GM23338 (cell line): ENCODE measurements at regions not wholly inside any gene's neighbourhood (a gene's known extent, or its start where the extent isn't known, plus 50 kb on each side); places are given as distances from the start of the nearest gene placed in this dataset.
"Not testable (repeated sequence)": the region's sequence is repeated elsewhere in the genome, so short reads cannot be mapped to it uniquely, and the experiment has no call there.

ENCODE experiments used
- CREB1 ChIP-seq: fragments of 250-450 bp; sonication (Bioruptor Pico); IDR thresholded peaks from 2 replicates; pipeline ENCODE4 v1.5.0; 2020; ENCODE audit warnings: low read depth, mild to moderate bottlenecking, moderate library complexity
- EZH2 ChIP-seq: fragments of 200-600 bp; sonication (generic); IDR thresholded peaks from one replicate; pipeline ENCODE4 v1.8.0; 2017; ENCODE audit warnings: antibody characterized with exemption, mild to moderate bottlenecking, low read depth; ENCODE audit not compliant: unreplicated experiment
- EZH2phosphoT487 ChIP-seq: fragments of 200-600 bp; sonication (generic); IDR thresholded peaks from one replicate; pipeline ENCODE4 v1.8.1; 2018; ENCODE audit warnings: antibody characterized with exemption; ENCODE audit not compliant: unreplicated experiment
- JUNB ChIP-seq: IDR thresholded peaks from one replicate; pipeline ENCODE4 v1.6.1; 2016; ENCODE audit warnings: antibody characterized with exemption; ENCODE audit not compliant: unreplicated experiment
- NANOG ChIP-seq: IDR thresholded peaks from 2 replicates; pipeline ENCODE4 v1.6.1; 2016; ENCODE audit warnings: antibody characterized with exemption, borderline replicate concordance
- POLR2AphosphoS5 ChIP-seq: IDR thresholded peaks from 2 replicates; pipeline ENCODE4 v1.6.1; 2016; ENCODE audit warnings: antibody characterized with exemption, low read depth
- ZNF114 ChIP-seq: fragments of 250-450 bp; sonication (Bioruptor Pico); IDR thresholded peaks from 2 replicates; pipeline ENCODE4 v1.5.0; 2020; ENCODE audit warnings: mild to moderate bottlenecking, moderate library complexity
- ZNF331 ChIP-seq: fragments of 250-450 bp; sonication (Bioruptor Pico); IDR thresholded peaks from 2 replicates; pipeline ENCODE4 v1.5.0; 2020; ENCODE audit warnings: low read depth, mild to moderate bottlenecking, moderate library complexity
- TF ChIP-seq, protein P1 (sequence below), 2 experiments: fragments of 200-600 bp in 1 of 2; sonication (generic) in 1 of 2; conservative IDR thresholded peaks; 2 replicates each; pipeline versions ENCODE4 v1.5.1 to v1.6.1; 2016 to 2017; ENCODE audit warnings: antibody characterized with exemption in 2 of 2, low read depth in 2 of 2, mild to moderate bottlenecking in 2 of 2, moderate library complexity in 1 of 2
- TF ChIP-seq, protein P2 (sequence below): IDR thresholded peaks from one replicate; pipeline ENCODE4 v1.6.1; 2018; ENCODE audit warnings: antibody characterized with exemption; ENCODE audit not compliant: unreplicated experiment

DNA sequence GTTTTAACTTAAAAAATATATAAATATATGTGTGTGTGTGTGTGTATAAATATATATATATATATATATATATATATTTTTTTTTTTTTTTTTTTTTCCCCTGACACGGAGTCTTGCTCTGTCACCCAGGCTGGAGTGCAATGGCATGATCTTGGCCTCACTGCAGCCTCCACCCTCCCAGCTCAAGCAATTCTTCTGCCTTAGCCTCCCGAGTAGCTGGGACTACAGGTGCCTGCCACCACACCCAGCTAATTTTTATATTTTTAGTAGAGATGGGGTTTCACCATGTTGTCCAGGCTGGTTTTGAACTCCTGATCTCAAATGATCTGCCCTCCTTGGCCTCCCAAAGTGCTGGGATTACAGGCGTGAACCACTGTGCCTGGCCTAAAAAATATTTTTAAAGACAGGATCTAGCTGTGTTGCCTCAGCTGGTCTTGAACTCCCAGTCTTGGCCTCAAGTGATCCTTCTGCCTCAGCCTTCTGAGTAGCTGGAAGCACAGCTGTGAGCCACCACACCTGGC lies 243.9 kb downstream of the GOLGA6L6 start:
- TF ChIP-seq, protein P1, sequence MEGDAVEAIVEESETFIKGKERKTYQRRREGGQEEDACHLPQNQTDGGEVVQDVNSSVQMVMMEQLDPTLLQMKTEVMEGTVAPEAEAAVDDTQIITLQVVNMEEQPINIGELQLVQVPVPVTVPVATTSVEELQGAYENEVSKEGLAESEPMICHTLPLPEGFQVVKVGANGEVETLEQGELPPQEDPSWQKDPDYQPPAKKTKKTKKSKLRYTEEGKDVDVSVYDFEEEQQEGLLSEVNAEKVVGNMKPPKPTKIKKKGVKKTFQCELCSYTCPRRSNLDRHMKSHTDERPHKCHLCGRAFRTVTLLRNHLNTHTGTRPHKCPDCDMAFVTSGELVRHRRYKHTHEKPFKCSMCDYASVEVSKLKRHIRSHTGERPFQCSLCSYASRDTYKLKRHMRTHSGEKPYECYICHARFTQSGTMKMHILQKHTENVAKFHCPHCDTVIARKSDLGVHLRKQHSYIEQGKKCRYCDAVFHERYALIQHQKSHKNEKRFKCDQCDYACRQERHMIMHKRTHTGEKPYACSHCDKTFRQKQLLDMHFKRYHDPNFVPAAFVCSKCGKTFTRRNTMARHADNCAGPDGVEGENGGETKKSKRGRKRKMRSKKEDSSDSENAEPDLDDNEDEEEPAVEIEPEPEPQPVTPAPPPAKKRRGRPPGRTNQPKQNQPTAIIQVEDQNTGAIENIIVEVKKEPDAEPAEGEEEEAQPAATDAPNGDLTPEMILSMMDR (conservative IDR thresholded peaks at IDR 0.05; ENCODE audit: low read depth in 2 of 2): not testable (repeated sequence)
- not testable (repeated sequence) for TF ChIP-seq POLR2AphosphoS5; JUNB; EZH2phosphoT487; EZH2; ZNF114 (CRISPR knock-in tag); ZNF331 (CRISPR knock-in tag); NANOG; CREB1 (CRISPR knock-in tag)
- TF ChIP-seq, protein P2, sequence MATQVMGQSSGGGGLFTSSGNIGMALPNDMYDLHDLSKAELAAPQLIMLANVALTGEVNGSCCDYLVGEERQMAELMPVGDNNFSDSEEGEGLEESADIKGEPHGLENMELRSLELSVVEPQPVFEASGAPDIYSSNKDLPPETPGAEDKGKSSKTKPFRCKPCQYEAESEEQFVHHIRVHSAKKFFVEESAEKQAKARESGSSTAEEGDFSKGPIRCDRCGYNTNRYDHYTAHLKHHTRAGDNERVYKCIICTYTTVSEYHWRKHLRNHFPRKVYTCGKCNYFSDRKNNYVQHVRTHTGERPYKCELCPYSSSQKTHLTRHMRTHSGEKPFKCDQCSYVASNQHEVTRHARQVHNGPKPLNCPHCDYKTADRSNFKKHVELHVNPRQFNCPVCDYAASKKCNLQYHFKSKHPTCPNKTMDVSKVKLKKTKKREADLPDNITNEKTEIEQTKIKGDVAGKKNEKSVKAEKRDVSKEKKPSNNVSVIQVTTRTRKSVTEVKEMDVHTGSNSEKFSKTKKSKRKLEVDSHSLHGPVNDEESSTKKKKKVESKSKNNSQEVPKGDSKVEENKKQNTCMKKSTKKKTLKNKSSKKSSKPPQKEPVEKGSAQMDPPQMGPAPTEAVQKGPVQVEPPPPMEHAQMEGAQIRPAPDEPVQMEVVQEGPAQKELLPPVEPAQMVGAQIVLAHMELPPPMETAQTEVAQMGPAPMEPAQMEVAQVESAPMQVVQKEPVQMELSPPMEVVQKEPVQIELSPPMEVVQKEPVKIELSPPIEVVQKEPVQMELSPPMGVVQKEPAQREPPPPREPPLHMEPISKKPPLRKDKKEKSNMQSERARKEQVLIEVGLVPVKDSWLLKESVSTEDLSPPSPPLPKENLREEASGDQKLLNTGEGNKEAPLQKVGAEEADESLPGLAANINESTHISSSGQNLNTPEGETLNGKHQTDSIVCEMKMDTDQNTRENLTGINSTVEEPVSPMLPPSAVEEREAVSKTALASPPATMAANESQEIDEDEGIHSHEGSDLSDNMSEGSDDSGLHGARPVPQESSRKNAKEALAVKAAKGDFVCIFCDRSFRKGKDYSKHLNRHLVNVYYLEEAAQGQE: not testable (repeated sequence)
